AG09309 (cell line): ENCODE measurements at regions not wholly inside any gene's neighbourhood (a gene's known extent, or its start where the extent isn't known, plus 50 kb on each side); places are given as distances from the start of the nearest gene placed in this dataset.

Experiments
- DNase-seq: peaks from one replicate; pipeline ENCODE4 v3.0.0-alpha.2; 2010; ENCODE audit warnings: low read depth
- H3K4me3 ChIP-seq: 2 replicates; pipeline ENCODE4 v1.5.1; 2011; ENCODE audit warnings: mild to moderate bottlenecking, low read depth, low read length, moderate library complexity; ENCODE audit not compliant: control insufficient read depth
- CTCF ChIP-seq: IDR thresholded peaks from 2 replicates; pipeline ENCODE4 v1.5.1; 2011; ENCODE audit warnings: mild to moderate bottlenecking, low read depth, low read length, inconsistent platforms; ENCODE audit not compliant: insufficient read depth, control insufficient read depth; ENCODE audit errors: missing control alignments

GRCh38 chr3:26191556-26191955, 401.7 kb downstream of the OXSM start:
- DNase-seq, result no peak
- TF ChIP-seq CTCF, result no peak
- H3K4me3 ChIP-seq, result no peak overlapping the region

GRCh38 chr3:26193558-26193957, 403.7 kb downstream of the OXSM start:
- no peak for DNase-seq
- TF ChIP-seq CTCF, result no peak
- no peak overlapping the region for H3K4me3 ChIP-seq

- H3K4me3 ChIP-seq, result no peak overlapping the region
- TF ChIP-seq CTCF, result no peak
- no peak for DNase-seq
Observed at GRCh38 chr3:26196781-26197180, 406.9 kb downstream of the OXSM start.

GRCh38 chr3:26198609-26199008, 408.7 kb downstream of the OXSM start:
- H3K4me3 ChIP-seq, result no peak overlapping the region
- TF ChIP-seq CTCF, result no peak
- DNase-seq, result no peak

GRCh38 chr3:26202169-26202568, 412.3 kb downstream of the OXSM start:
- no peak overlapping the region for H3K4me3 ChIP-seq
- DNase-seq, result no peak
- TF ChIP-seq CTCF, result no peak

- DNase-seq, result no peak
- TF ChIP-seq CTCF, result no peak
- no peak overlapping the region for H3K4me3 ChIP-seq
Observed at GRCh38 chr3:26205475-26205874, 415.6 kb downstream of the OXSM start.

GRCh38 chr3:26208201-26208600, 414.4 kb upstream of the LRRC3B start:
- DNase-seq, result no peak
- no peak for TF ChIP-seq CTCF
- H3K4me3 ChIP-seq, result no peak overlapping the region
